ENCODE measurements at regions not wholly inside any gene's neighbourhood (a gene's known extent, or its start where the extent isn't known, plus 50 kb on each side); places are given as distances from the start of the nearest gene placed in this dataset.

- no peak for TF ChIP-seq CTCF (IDR thresholded peaks at IDR 0.05; ENCODE audit: poor library complexity)
- no peak for TF ChIP-seq EZH2 (IDR thresholded peaks at IDR 0.05; ENCODE audit: borderline replicate concordance)
- no peak for TF ChIP-seq EZH2phosphoT487 (IDR thresholded peaks at IDR 0.05; ENCODE audit: low read depth, severe bottlenecking, unreplicated experiment)
Measured at GRCh38 chr5:115460472-115460871, 84.1 kb downstream of the FEM1C start.

All from hepatocyte (in vitro differentiated cells).